Endothelial cell of umbilical vein (primary cell): ENCODE measurements at regions not wholly inside any gene's neighbourhood (a gene's known extent, or its start where the extent isn't known, plus 50 kb on each side); places are given as distances from the start of the nearest gene placed in this dataset.

Source experiments
- EZH2 ChIP-seq: IDR thresholded peaks from 2 replicates; pipeline ENCODE4 v1.6.1; 2012; ENCODE audit warnings: borderline replicate concordance, low read depth, mild to moderate bottlenecking, moderate library complexity, low read length, inconsistent platforms; ENCODE audit not compliant: severe bottlenecking
- FOS ChIP-seq: IDR thresholded peaks from 2 replicates; pipeline ENCODE4 v1.6.1; 2011; ENCODE audit warnings: mild to moderate bottlenecking, low read length, moderate library complexity, borderline replicate concordance; ENCODE audit not compliant: insufficient read depth
- GATA2 ChIP-seq: IDR thresholded peaks from 2 replicates; pipeline ENCODE4 v1.7.0; 2011; ENCODE audit warnings: low read depth, mild to moderate bottlenecking, moderate library complexity, mixed read lengths, low read length; ENCODE audit not compliant: insufficient read length, insufficient read depth
- MYC ChIP-seq: IDR thresholded peaks from one replicate; pipeline ENCODE4 v1.6.1; 2011; ENCODE audit warnings: mild to moderate bottlenecking, low read depth, low read length
- POLR2A ChIP-seq: IDR thresholded peaks from 2 replicates; pipeline ENCODE4 v1.6.1; 2012; ENCODE audit warnings: low read depth, mild to moderate bottlenecking, control low read depth, low read length
- POLR2AphosphoS5 ChIP-seq: IDR thresholded peaks from 2 replicates; pipeline ENCODE4 v1.6.1; 2012; ENCODE audit warnings: low read depth, mild to moderate bottlenecking, control low read depth, low read length, moderate library complexity; ENCODE audit not compliant: insufficient read depth
- TF ChIP-seq, protein P1 (sequence below), 2 donors: IDR thresholded peaks; 1 replicate in 1 of 2; 2 replicates in 1 of 2; pipeline ENCODE4 v1.5.1; 2011; ENCODE audit warnings: low read length in 2 of 2, mild to moderate bottlenecking in 2 of 2, moderate library complexity in 2 of 2, control low read depth in 1 of 2, inconsistent platforms in 1 of 2, low read depth in 1 of 2; ENCODE audit not compliant: insufficient read depth in 1 of 2; ENCODE audit errors: extremely low read depth in 1 of 2
- TF ChIP-seq, protein P2 (sequence below): IDR thresholded peaks from 2 replicates; pipeline ENCODE4 v1.6.1; 2011; ENCODE audit not compliant: insufficient read depth, insufficient read length

GRCh38 chrX:9378980-9379696 is 85.7 kb upstream of the TBL1X start:
- TF ChIP-seq POLR2A (no peak), GATA2 (no peak), EZH2 (no peak), FOS (no peak), POLR2AphosphoS5 (no peak), MYC (no peak)
- TF ChIP-seq, protein P1, sequence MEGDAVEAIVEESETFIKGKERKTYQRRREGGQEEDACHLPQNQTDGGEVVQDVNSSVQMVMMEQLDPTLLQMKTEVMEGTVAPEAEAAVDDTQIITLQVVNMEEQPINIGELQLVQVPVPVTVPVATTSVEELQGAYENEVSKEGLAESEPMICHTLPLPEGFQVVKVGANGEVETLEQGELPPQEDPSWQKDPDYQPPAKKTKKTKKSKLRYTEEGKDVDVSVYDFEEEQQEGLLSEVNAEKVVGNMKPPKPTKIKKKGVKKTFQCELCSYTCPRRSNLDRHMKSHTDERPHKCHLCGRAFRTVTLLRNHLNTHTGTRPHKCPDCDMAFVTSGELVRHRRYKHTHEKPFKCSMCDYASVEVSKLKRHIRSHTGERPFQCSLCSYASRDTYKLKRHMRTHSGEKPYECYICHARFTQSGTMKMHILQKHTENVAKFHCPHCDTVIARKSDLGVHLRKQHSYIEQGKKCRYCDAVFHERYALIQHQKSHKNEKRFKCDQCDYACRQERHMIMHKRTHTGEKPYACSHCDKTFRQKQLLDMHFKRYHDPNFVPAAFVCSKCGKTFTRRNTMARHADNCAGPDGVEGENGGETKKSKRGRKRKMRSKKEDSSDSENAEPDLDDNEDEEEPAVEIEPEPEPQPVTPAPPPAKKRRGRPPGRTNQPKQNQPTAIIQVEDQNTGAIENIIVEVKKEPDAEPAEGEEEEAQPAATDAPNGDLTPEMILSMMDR (IDR thresholded peaks at IDR 0.05; ENCODE audit: extremely low read depth in 1 of 2, insufficient read depth in 1 of 2, low read depth in 1 of 2, low read length in 2 of 2) = no peak
- TF ChIP-seq, protein P2, sequence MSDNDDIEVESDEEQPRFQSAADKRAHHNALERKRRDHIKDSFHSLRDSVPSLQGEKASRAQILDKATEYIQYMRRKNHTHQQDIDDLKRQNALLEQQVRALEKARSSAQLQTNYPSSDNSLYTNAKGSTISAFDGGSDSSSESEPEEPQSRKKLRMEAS = no peak
